ENCODE measurements at regions not wholly inside any gene's neighbourhood (a gene's known extent, or its start where the extent isn't known, plus 50 kb on each side); places are given as distances from the start of the nearest gene placed in this dataset.

DNA sequence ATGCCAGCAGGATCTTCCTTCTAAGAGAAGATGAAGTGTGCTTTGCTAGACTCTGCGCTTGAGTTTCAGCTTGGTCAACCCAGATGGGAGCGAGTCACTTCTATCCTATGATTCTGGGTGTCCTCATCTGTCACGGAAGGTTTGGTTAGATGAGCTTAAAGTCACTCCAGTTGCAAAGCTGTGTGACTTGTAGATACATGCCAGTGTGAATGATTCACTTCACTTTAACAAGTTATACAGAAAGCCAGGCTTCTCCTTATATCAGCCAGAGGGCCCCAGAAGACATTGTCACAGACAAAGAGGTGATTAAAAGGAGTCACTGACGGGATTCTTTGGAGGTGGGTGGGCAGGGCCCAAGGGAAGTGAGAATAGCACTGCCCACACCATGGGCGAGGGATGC lies 122.6 kb upstream of the PFKP start:
- TF ChIP-seq BHLHE40 (IDR thresholded peaks at IDR 0.05; ENCODE audit: borderline replicate concordance) (no peak), HDGF (IDR thresholded peaks at IDR 0.05; ENCODE audit: borderline replicate concordance) (no peak), ZNF384 (IDR thresholded peaks at IDR 0.05) (no peak), ELF4 (IDR thresholded peaks at IDR 0.05) (no peak), SP1 (IDR thresholded peaks at IDR 0.05) (no peak), LEF1 (IDR thresholded peaks at IDR 0.05; ENCODE audit: borderline replicate concordance) (no peak), FOXK2 (IDR thresholded peaks at IDR 0.05) (no peak), CTBP1 (IDR thresholded peaks at IDR 0.05; ENCODE audit: borderline replicate concordance) (no peak)
